ENCODE measurements at regions not wholly inside any gene's neighbourhood (a gene's known extent, or its start where the extent isn't known, plus 50 kb on each side); places are given as distances from the start of the nearest gene placed in this dataset.
"Not testable (repeated sequence)": the region's sequence is repeated elsewhere in the genome, so short reads cannot be mapped to it uniquely, and the experiment has no call there.

- H3K4me2 ChIP-seq (ENCODE audit: extremely low read depth, insufficient read depth, low read length) = no peak overlapping the region
- no peaks in the 10 kb centered on the region for H3K27me3 ChIP-seq (ENCODE audit: control insufficient read depth, insufficient read depth, low read length)
- no peak overlapping the region for H3K9ac ChIP-seq (ENCODE audit: insufficient read depth, low read length)
- DNase-seq (ENCODE audit: low read depth in 2 of 2) = no peak
- H3K9me3 ChIP-seq (ENCODE audit: control insufficient read depth, insufficient read depth, low read depth, low read length) = no peaks in the 10 kb centered on the region
- no peaks in the 10 kb centered on the region for H3K36me3 ChIP-seq (ENCODE audit: control insufficient read depth, insufficient read depth, low read length)
- H3K4me3 ChIP-seq (replicated peaks in 1 of 4; ENCODE audit: control extremely low read depth in 1 of 4, insufficient read depth in 1 of 4, low read depth in 3 of 4, low read length in 4 of 4) = no peak overlapping the region
- no peak overlapping the region for H2AFZ ChIP-seq (ENCODE audit: low read length)
- no peaks in the 10 kb centered on the region for H4K20me1 ChIP-seq (ENCODE audit: control insufficient read depth, extremely low read depth, insufficient read depth, low read length)
- no peak overlapping the region for H3K27ac ChIP-seq (ENCODE audit: insufficient read depth, low read length)
- H3K4me1 ChIP-seq (ENCODE audit: control insufficient read depth, extremely low read depth, insufficient read depth, low read length) = no peaks in the 10 kb centered on the region
- no peaks in the 10 kb centered on the region for H3K79me2 ChIP-seq (ENCODE audit: control insufficient read depth, insufficient read depth, low read length)
- TF ChIP-seq CTCF (conservative IDR thresholded peaks at IDR 0.05 in 1 of 2, IDR thresholded peaks at IDR 0.05 in 1 of 2; ENCODE audit: low read depth in 1 of 2, low read length in 2 of 2) = no peak
- TF ChIP-seq EZH2 (IDR thresholded peaks at IDR 0.05; ENCODE audit: low read length, missing control alignments) = no peak
These were observed 328.1 kb downstream of the HGF start for GRCh38 chr7:81441750-81442149.

GRCh38 chr7:81439591-81439990 lies 330.3 kb downstream of the HGF start:
- no peaks in the 10 kb centered on the region for H3K27me3 ChIP-seq (ENCODE audit: control insufficient read depth, insufficient read depth, low read length)
- no peaks in the 10 kb centered on the region for H4K20me1 ChIP-seq (ENCODE audit: control insufficient read depth, extremely low read depth, insufficient read depth, low read length)
- no peak for TF ChIP-seq EZH2 (IDR thresholded peaks at IDR 0.05; ENCODE audit: low read length, missing control alignments)
- no peak for TF ChIP-seq CTCF (conservative IDR thresholded peaks at IDR 0.05 in 1 of 2, IDR thresholded peaks at IDR 0.05 in 1 of 2; ENCODE audit: low read depth in 1 of 2, low read length in 2 of 2)
- H3K79me2 ChIP-seq (ENCODE audit: control insufficient read depth, insufficient read depth, low read length) = no peaks in the 10 kb centered on the region
- DNase-seq (ENCODE audit: low read depth in 2 of 2) = peak in 1 of 2 donors; percentile 29
- no peak overlapping the region for H3K4me3 ChIP-seq (replicated peaks in 1 of 4; ENCODE audit: control extremely low read depth in 1 of 4, insufficient read depth in 1 of 4, low read depth in 3 of 4, low read length in 4 of 4)
- H3K9me3 ChIP-seq (ENCODE audit: control insufficient read depth, insufficient read depth, low read depth, low read length) = no peaks in the 10 kb centered on the region
- no peaks in the 10 kb centered on the region for H3K4me1 ChIP-seq (ENCODE audit: control insufficient read depth, extremely low read depth, insufficient read depth, low read length)
- H3K9ac ChIP-seq (ENCODE audit: insufficient read depth, low read length) = no peak overlapping the region
- H3K27ac ChIP-seq (ENCODE audit: insufficient read depth, low read length) = no peak overlapping the region
- H3K4me2 ChIP-seq (ENCODE audit: extremely low read depth, insufficient read depth, low read length) = no peak overlapping the region
- no peaks in the 10 kb centered on the region for H3K36me3 ChIP-seq (ENCODE audit: control insufficient read depth, insufficient read depth, low read length)
- H2AFZ ChIP-seq (ENCODE audit: low read length) = no peak overlapping the region

- H3K27me3 ChIP-seq (ENCODE audit: control insufficient read depth, insufficient read depth, low read length); DNase-seq (ENCODE audit: low read depth in 2 of 2); H3K27ac ChIP-seq (ENCODE audit: insufficient read depth, low read length); H3K36me3 ChIP-seq (ENCODE audit: control insufficient read depth, insufficient read depth, low read length); H2AFZ ChIP-seq (ENCODE audit: low read length); H3K4me1 ChIP-seq (ENCODE audit: control insufficient read depth, extremely low read depth, insufficient read depth, low read length); H4K20me1 ChIP-seq (ENCODE audit: control insufficient read depth, extremely low read depth, insufficient read depth, low read length); H3K4me3 ChIP-seq (replicated peaks in 1 of 4; ENCODE audit: control extremely low read depth in 1 of 4, insufficient read depth in 1 of 4, low read depth in 3 of 4, low read length in 4 of 4); H3K79me2 ChIP-seq (ENCODE audit: control insufficient read depth, insufficient read depth, low read length); H3K4me2 ChIP-seq (ENCODE audit: extremely low read depth, insufficient read depth, low read length); H3K9me3 ChIP-seq (ENCODE audit: control insufficient read depth, insufficient read depth, low read depth, low read length); H3K9ac ChIP-seq (ENCODE audit: insufficient read depth, low read length): not testable (repeated sequence)
These were observed 332.7 kb downstream of the HGF start for GRCh38 chr7:81437160-81437559.

Data from fibroblast of lung (primary cell).